Keratinocyte (primary cell): ENCODE measurements at regions not wholly inside any gene's neighbourhood (a gene's known extent, or its start where the extent isn't known, plus 50 kb on each side); places are given as distances from the start of the nearest gene placed in this dataset.

Experiments
- DNase-seq: peaks from one replicate; pipeline ENCODE4 v3.0.0-alpha.2; 2011; ENCODE audit warnings: low read depth, missing footprints, low spot score
- FAIRE-seq: peaks from 2 replicates; lab custom pipeline; 2011; peaks lifted over from hg19 to GRCh38; lab: Jason Lieb, UNC
- H2AFZ ChIP-seq: 2 replicates; pipeline ENCODE4 v1.6.0; 2012; ENCODE audit warnings: low read length, control low read depth, inconsistent platforms; ENCODE audit not compliant: control insufficient read depth
- H3K27ac ChIP-seq: 2 replicates; pipeline ENCODE4 v1.5.1; 2011; ENCODE audit warnings: low read length; ENCODE audit not compliant: control insufficient read depth, insufficient read depth
- H3K27me3 ChIP-seq: 3 replicates; pipeline ENCODE4 v1.6.0; 2011; ENCODE audit warnings: low read length; ENCODE audit not compliant: control insufficient read depth, insufficient read depth; ENCODE audit errors: extremely low read depth
- H3K36me3 ChIP-seq, 2 experiments: 2 replicates in 1 of 2; 3 replicates in 1 of 2; pipeline ENCODE4 v1.5.1; 2011; ENCODE audit warnings: low read length in 2 of 2, mild to moderate bottlenecking in 1 of 2; ENCODE audit not compliant: control insufficient read depth in 2 of 2, insufficient read depth in 2 of 2; ENCODE audit errors: extremely low read depth in 1 of 2
- H3K4me1 ChIP-seq: 3 replicates; pipeline ENCODE4 v1.5.1; 2011; ENCODE audit warnings: low read length; ENCODE audit not compliant: control insufficient read depth, insufficient read depth; ENCODE audit errors: extremely low read depth
- H3K4me2 ChIP-seq: 3 replicates; pipeline ENCODE4 v1.6.0; 2011; ENCODE audit warnings: low read depth, low read length; ENCODE audit not compliant: control insufficient read depth, insufficient read depth; ENCODE audit errors: extremely low read depth
- H3K4me3 ChIP-seq, 3 experiments: fragments of 200-600 bp in 1 of 3; sonication (generic) in 1 of 3; 2 replicates in 2 of 3; 3 replicates in 1 of 3; pipeline ENCODE4 v1.5.1; 2011 to 2016; ENCODE audit warnings: low read length in 3 of 3, mild to moderate bottlenecking in 3 of 3, control low read depth in 2 of 3, inconsistent platforms in 1 of 3, low read depth in 1 of 3, mixed read lengths in 1 of 3, mixed run types in 1 of 3, moderate library complexity in 1 of 3; ENCODE audit not compliant: control insufficient read depth in 2 of 3, insufficient read depth in 2 of 3; ENCODE audit errors: extremely low read depth in 1 of 3
- H3K79me2 ChIP-seq: 2 replicates; pipeline ENCODE4 v1.6.0; 2012; ENCODE audit warnings: low read length; ENCODE audit not compliant: control insufficient read depth, insufficient read depth
- H3K9ac ChIP-seq: 3 replicates; pipeline ENCODE4 v1.6.0; 2011; ENCODE audit warnings: low read length; ENCODE audit not compliant: control insufficient read depth, insufficient read depth; ENCODE audit errors: extremely low read depth
- H3K9me1 ChIP-seq: 3 replicates; pipeline ENCODE4 v1.6.0; 2011; ENCODE audit warnings: low read length; ENCODE audit not compliant: control insufficient read depth, insufficient read depth; ENCODE audit errors: extremely low read depth
- H3K9me3 ChIP-seq: 2 replicates; pipeline ENCODE4 v1.5.1; 2012; ENCODE audit warnings: low read depth, low read length; ENCODE audit not compliant: control insufficient read depth
- H4K20me1 ChIP-seq: 3 replicates; pipeline ENCODE4 v1.6.0; 2011; ENCODE audit warnings: low read length; ENCODE audit not compliant: control insufficient read depth, insufficient read depth; ENCODE audit errors: extremely low read depth
- CTCF ChIP-seq, 3 experiments: IDR thresholded peaks in 1 of 3; conservative IDR thresholded peaks in 1 of 3; optimal IDR thresholded peaks in 1 of 3; 2 replicates in 2 of 3; 3 replicates in 1 of 3; pipeline versions ENCODE3 to v1.5.1; 2011; ENCODE audit warnings: low read length in 3 of 3, mild to moderate bottlenecking in 3 of 3, moderate library complexity in 2 of 3, control low read depth in 1 of 3, inconsistent platforms in 1 of 3; ENCODE audit not compliant: insufficient read depth in 2 of 3; ENCODE audit errors: extremely low read depth in 1 of 3
- EZH2 ChIP-seq: IDR thresholded peaks from one replicate; pipeline ENCODE4 v1.6.1; 2012; ENCODE audit warnings: inconsistent platforms, mild to moderate bottlenecking, low read length, moderate library complexity
- dilution Hi-C: fragments of 300-500 bp; cut with MboI; formaldehyde crosslinking; loops from one replicate; pipeline ENCODE4 v1.7.0; 2020; ENCODE audit warnings: low sequenced_read_pairs; ENCODE audit not compliant: extremely low pct_ligation_motif_present

DNA sequence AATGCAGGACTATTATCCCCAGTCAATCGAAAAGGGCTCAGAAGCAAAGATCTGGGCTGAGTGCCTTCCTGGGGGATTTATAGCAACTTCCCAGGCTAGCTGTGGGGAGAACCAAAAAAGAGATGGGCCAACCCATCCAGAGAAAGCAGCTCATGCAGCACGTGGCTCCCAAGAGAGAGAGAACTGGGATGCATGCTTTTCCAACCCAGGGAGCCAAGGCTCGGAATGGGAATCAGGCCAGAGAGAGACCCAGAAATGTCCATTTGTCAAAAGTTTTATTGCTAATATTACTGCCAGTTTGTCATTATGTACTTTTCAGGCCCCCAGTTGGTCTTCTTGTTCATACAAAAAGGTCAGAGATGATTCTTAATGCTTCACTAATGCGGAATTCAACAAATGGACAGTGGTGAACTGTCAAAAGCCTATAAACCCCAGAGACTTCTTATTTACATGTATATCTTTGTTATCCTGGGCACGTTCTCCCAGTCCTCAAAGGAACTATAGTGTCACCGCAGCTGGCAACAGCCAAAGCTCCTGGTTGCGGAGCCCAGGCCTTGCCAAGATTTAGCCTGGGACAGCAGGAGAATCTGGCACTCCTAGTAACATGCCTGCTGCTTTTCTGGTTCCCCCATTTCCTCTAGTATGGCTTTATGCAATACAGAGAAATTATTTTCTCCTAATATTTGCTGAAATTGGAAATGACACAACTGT is 139.1 kb upstream of the POU3F2 start:
- Histone ChIP-seq H3K4me1 (no peaks in the 10 kb centered on the region), H3K79me2 (no peaks in the 10 kb centered on the region), H3K9ac (no peak overlapping the region), H3K27me3 (no peaks in the 10 kb centered on the region), H3K36me3 (no peaks in the 10 kb centered on the region), H4K20me1 (no peaks in the 10 kb centered on the region), H2AFZ (no peak overlapping the region), H3K9me3 (no peaks in the 10 kb centered on the region), H3K4me3 (no peak overlapping the region), H3K4me2 (no peak overlapping the region), H3K27ac (no peak overlapping the region), H3K9me1 (no peaks in the 10 kb centered on the region)
- dilution Hi-C loops, result no loop called here
- DNase-seq, result no peak
- TF ChIP-seq EZH2, result no peak
- TF ChIP-seq CTCF (optimal IDR thresholded peaks at IDR 0.05 in 1 of 3, IDR thresholded peaks at IDR 0.05 in 1 of 3, conservative IDR thresholded peaks at IDR 0.05 in 1 of 3; ENCODE audit: extremely low read depth in 1 of 3, insufficient read depth in 2 of 3, low read length in 3 of 3), result no peak
- FAIRE-seq, result no peak

DNA sequence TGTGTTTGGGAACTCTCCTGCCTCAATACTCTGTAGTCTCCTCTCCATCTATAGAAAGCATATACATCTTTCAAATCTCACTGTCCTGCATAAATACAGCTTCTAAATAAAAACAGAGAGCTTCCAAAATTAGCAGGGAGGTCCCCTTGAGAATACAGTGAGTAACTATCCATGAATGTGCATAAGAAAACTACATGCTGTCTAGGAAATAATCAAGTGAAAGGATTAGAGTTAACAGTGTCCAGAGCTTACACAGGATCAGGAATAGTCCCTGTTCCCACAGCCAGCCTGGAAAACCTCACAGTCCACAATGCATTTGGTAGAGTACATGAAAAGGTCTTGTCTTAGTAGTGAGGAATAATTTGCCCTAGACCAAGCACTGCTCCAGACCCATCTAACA is 123.0 kb upstream of the POU3F2 start:
- Histone ChIP-seq H3K27me3 (no peaks in the 10 kb centered on the region), H3K79me2 (no peaks in the 10 kb centered on the region), H3K9me1 (no peaks in the 10 kb centered on the region), H3K4me3 (no peak overlapping the region), H3K4me1 (no peaks in the 10 kb centered on the region), H3K9ac (no peak overlapping the region), H3K27ac (no peak overlapping the region), H4K20me1 (no peaks in the 10 kb centered on the region), H3K4me2 (no peak overlapping the region), H3K36me3 (no peaks in the 10 kb centered on the region), H2AFZ (no peak overlapping the region), H3K9me3 (no peaks in the 10 kb centered on the region)
- DNase-seq, result no peak
- FAIRE-seq, result no peak
- no peak for TF ChIP-seq CTCF (optimal IDR thresholded peaks at IDR 0.05 in 1 of 3, IDR thresholded peaks at IDR 0.05 in 1 of 3, conservative IDR thresholded peaks at IDR 0.05 in 1 of 3; ENCODE audit: extremely low read depth in 1 of 3, insufficient read depth in 2 of 3, low read length in 3 of 3)
- TF ChIP-seq EZH2, result no peak
- dilution Hi-C loops, result no loop called here
